KMS-11 (cell line): ENCODE measurements at regions not wholly inside any gene's neighbourhood (a gene's known extent, or its start where the extent isn't known, plus 50 kb on each side); places are given as distances from the start of the nearest gene placed in this dataset.

ENCODE experiments used
- H2AFZ ChIP-seq: fragments of 200-600 bp; sonication (generic); 2 replicates; pipeline ENCODE4 v1.6.1; 2016; ENCODE audit warnings: antibody characterized with exemption, mixed run types, low read depth
- H3K27ac ChIP-seq: fragments of 200-600 bp; sonication (generic); 2 replicates; pipeline ENCODE4 v1.6.1; 2016; ENCODE audit warnings: mild to moderate bottlenecking, mixed run types
- H3K27me3 ChIP-seq: fragments of 200-600 bp; sonication (generic); 2 replicates; pipeline ENCODE4 v1.6.1; 2017; ENCODE audit warnings: mild to moderate bottlenecking, low read depth, mixed run types, moderate library complexity; ENCODE audit not compliant: insufficient read depth
- H3K36me3 ChIP-seq: fragments of 200-600 bp; sonication (generic); 2 replicates; pipeline ENCODE4 v1.6.1; 2017; ENCODE audit warnings: mild to moderate bottlenecking, mixed run types; ENCODE audit not compliant: insufficient read depth
- H3K4me1 ChIP-seq: fragments of 200-600 bp; sonication (generic); 2 replicates; pipeline ENCODE4 v1.6.1; 2016; ENCODE audit warnings: mild to moderate bottlenecking, low read depth, mixed run types; ENCODE audit not compliant: poor library complexity, severe bottlenecking
- H3K4me2 ChIP-seq: fragments of 200-600 bp; sonication (generic); 2 replicates; pipeline ENCODE4 v1.7.0; 2016; ENCODE audit warnings: mild to moderate bottlenecking, mixed run types
- H3K4me3 ChIP-seq: fragments of 200-600 bp; sonication (generic); IDR thresholded peaks from 2 replicates; pipeline ENCODE4 v1.6.1; 2017; ENCODE audit warnings: low read depth, low read length, mixed read lengths; ENCODE audit not compliant: insufficient read depth
- H3K79me2 ChIP-seq: fragments of 200-600 bp; sonication (generic); 2 replicates; pipeline ENCODE4 v1.6.1; 2016; ENCODE audit warnings: low read depth, mixed run types; ENCODE audit not compliant: insufficient read depth
- H3K9ac ChIP-seq: fragments of 200-600 bp; sonication (generic); 2 replicates; pipeline ENCODE4 v1.6.1; 2016; ENCODE audit warnings: mild to moderate bottlenecking, mixed run types
- H4K20me1 ChIP-seq: fragments of 200-600 bp; sonication (generic); 2 replicates; pipeline ENCODE4 v1.6.1; 2016; ENCODE audit warnings: mild to moderate bottlenecking, mixed run types; ENCODE audit not compliant: insufficient read depth
- CTCF ChIP-seq: fragments of 200-600 bp; sonication (generic); conservative IDR thresholded peaks from 2 replicates; pipeline ENCODE4 v1.6.1; 2017; ENCODE audit warnings: low read depth, mild to moderate bottlenecking, antibody characterized with exemption, low read length, moderate library complexity, mixed read lengths

DNA sequence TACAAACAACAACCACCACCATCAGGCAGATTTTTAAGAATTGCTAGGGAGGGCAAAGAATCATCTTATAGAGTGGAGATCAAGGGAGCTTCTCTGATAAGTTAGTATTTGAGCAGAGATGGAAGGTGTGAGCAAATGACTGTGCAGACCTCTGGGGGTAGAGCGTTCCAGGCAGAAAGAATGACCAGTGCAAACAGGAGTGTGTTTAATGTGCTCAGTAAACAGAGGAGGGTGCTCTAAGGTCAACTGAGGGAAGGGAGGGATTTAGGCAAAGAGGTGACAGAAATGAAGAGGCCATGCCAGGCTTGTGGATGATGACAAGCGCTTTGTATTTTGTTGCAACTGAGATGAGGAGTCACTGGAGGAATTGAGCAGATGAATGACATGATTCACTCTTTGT lies 172.5 kb upstream of the GJB5 start:
- Histone ChIP-seq H3K27me3 (no peaks in the 10 kb centered on the region), H3K79me2 (no peaks in the 10 kb centered on the region), H3K4me2 (no peak overlapping the region), H3K36me3 (no peaks in the 10 kb centered on the region), H3K4me3 (no peak overlapping the region), H3K9ac (no peak overlapping the region), H2AFZ (no peak overlapping the region), H3K4me1 (no peaks in the 10 kb centered on the region), H4K20me1 (no peaks in the 10 kb centered on the region), H3K27ac (no peak overlapping the region)
- no peak for TF ChIP-seq CTCF

DNA sequence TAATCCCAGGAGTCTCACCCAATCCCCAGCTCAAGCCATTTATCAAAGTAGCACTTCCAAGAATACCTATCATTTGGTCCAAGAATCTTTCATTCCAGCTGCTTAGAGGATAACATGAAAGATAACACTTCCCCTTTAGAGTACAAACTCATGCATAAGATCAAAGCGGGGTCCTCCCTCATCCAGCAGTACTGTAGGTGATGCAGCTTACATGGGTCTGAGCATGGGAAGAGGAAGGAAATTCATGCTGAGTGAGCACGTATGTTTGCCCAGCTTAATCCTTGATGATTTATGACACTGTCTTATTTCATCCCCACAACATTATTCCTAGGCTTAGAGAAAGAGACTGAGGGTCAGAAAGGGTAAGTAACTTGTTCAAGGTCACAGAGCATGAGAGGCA lies 167.1 kb upstream of the GJB5 start:
- no peak overlapping the region for H2AFZ ChIP-seq
- TF ChIP-seq CTCF = no peak
- H3K27me3 ChIP-seq = no peaks in the 10 kb centered on the region
- no peaks in the 10 kb centered on the region for H3K79me2 ChIP-seq
- H3K4me3 ChIP-seq = no peak overlapping the region
- H3K4me2 ChIP-seq = no peak overlapping the region
- no peaks in the 10 kb centered on the region for H3K36me3 ChIP-seq
- no peak overlapping the region for H3K27ac ChIP-seq
- no peak overlapping the region for H3K9ac ChIP-seq
- H3K4me1 ChIP-seq = no peaks in the 10 kb centered on the region
- H4K20me1 ChIP-seq = no peaks in the 10 kb centered on the region

GRCh38 chr1:34590211-34590623 lies 164.6 kb upstream of the GJB5 start:
- Histone ChIP-seq H3K4me3 (no peak overlapping the region), H3K4me2 (no peak overlapping the region), H3K27ac (no peak overlapping the region), H3K36me3 (no peaks in the 10 kb centered on the region), H4K20me1 (no peaks in the 10 kb centered on the region), H3K79me2 (no peaks in the 10 kb centered on the region), H3K4me1 (no peaks in the 10 kb centered on the region), H2AFZ (no peak overlapping the region), H3K9ac (no peak overlapping the region), H3K27me3 (no peaks in the 10 kb centered on the region)
- TF ChIP-seq CTCF = no peak

DNA sequence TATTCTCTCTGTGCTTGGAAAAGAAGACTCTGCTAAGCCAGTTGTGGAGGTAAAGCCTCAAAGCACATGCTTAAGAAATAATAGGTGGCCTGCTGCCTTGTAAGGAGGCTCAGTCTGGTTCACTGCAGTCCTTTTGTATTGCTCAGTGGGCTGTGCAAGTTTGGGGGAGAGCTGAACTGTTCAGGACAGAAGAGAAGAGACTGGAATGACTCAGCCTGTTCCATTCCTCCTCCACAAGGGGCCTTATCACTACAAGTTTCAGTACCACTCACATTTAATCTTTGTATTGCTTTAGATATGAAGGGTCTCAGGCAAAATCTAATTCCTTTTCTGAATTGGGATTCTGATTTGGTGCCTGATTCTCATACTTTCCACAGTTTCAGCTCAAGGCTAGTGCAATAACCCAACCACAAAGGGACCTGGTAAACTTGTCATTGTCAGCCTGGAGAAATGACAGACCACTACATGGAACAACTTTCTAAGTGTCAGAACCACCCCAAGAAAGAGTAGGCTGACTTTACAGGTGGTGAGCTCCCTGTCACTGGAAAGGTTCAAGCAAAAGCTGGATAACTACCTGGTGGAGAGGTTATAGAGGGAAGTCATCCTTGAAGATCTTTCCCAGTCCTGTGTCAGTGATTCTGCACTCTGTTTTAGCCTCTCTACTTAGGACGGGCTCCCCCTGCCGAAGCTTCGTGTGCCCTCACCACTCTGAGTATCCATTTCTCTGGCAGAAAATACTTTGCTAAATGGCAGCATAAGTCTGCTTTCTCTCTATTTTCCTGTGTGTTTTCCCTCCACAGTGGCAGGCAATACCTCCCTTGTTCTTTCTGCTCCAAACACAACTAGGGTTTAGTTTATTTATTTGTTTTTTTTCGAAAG lies 162.9 kb upstream of the GJB5 start:
- no peak for TF ChIP-seq CTCF
- no peak overlapping the region for H3K9ac ChIP-seq
- H3K27me3 ChIP-seq = no peaks in the 10 kb centered on the region
- no peak overlapping the region for H3K27ac ChIP-seq
- no peak overlapping the region for H3K4me3 ChIP-seq
- no peaks in the 10 kb centered on the region for H3K79me2 ChIP-seq
- no peak overlapping the region for H2AFZ ChIP-seq
- H4K20me1 ChIP-seq = no peaks in the 10 kb centered on the region
- H3K4me1 ChIP-seq = no peaks in the 10 kb centered on the region
- H3K36me3 ChIP-seq = no peaks in the 10 kb centered on the region
- no peak overlapping the region for H3K4me2 ChIP-seq
